GM21619 (cell line): ENCODE measurements at regions not wholly inside any gene's neighbourhood (a gene's known extent, or its start where the extent isn't known, plus 50 kb on each side); places are given as distances from the start of the nearest gene placed in this dataset.

Source experiments
- ATAC-seq: cut with Tn5 transposase; IDR thresholded peaks from one replicate; pipeline ENCODE4 v1.9.1; 2021; ENCODE audit not compliant: unreplicated experiment

- no peak for ATAC-seq
These were observed 295.8 kb downstream of the GABRB3 start for GRCh38 chr15:26477044-26477443.

- no peak for ATAC-seq
These were observed 297.3 kb downstream of the GABRB3 start for GRCh38 chr15:26475554-26475953.

- no peak for ATAC-seq
These were observed 300.2 kb downstream of the GABRB3 start for GRCh38 chr15:26472661-26473060.

GRCh38 chr15:26461847-26462608 is 310.8 kb downstream of the GABRB3 start:
- no peak for ATAC-seq

GRCh38 chr15:26460165-26460564 is 312.7 kb downstream of the GABRB3 start:
- no peak for ATAC-seq

- ATAC-seq = no peak
These were observed 317.0 kb downstream of the GABRB3 start for GRCh38 chr15:26455828-26456227.

GRCh38 chr15:26453914-26454313 is 319.0 kb downstream of the GABRB3 start:
- no peak for ATAC-seq

- ATAC-seq = no peak
These were observed 320.9 kb downstream of the GABRB3 start for GRCh38 chr15:26451995-26452394.

GRCh38 chr15:26449291-26449690 is 323.6 kb downstream of the GABRB3 start:
- no peak for ATAC-seq

- ATAC-seq = no peak
These were observed 329.5 kb downstream of the GABRB3 start for GRCh38 chr15:26443321-26443720.

GRCh38 chr15:26442680-26443079 is 330.2 kb downstream of the GABRB3 start:
- ATAC-seq = no peak

GRCh38 chr15:26439681-26440080 is 333.2 kb downstream of the GABRB3 start:
- ATAC-seq = no peak

GRCh38 chr15:26438718-26439117 is 334.1 kb downstream of the GABRB3 start:
- ATAC-seq = no peak

- ATAC-seq = no peak
These were observed 334.6 kb downstream of the GABRB3 start for GRCh38 chr15:26438316-26438715.

- ATAC-seq = no peak
These were observed 339.0 kb downstream of the GABRB3 start for GRCh38 chr15:26433818-26434217.

GRCh38 chr15:26433060-26433459 is 339.8 kb downstream of the GABRB3 start:
- ATAC-seq = no peak

- ATAC-seq = no peak
These were observed 351.8 kb downstream of the GABRB3 start for GRCh38 chr15:26421065-26421464.

- ATAC-seq = no peak
These were observed 377.2 kb downstream of the GABRB3 start for GRCh38 chr15:26395624-26396023.

GRCh38 chr15:26394801-26395200 is 378.1 kb downstream of the GABRB3 start:
- no peak for ATAC-seq

GRCh38 chr15:26392956-26393355 is 379.9 kb downstream of the GABRB3 start:
- ATAC-seq = no peak

- ATAC-seq = no peak
These were observed 381.2 kb downstream of the GABRB3 start for GRCh38 chr15:26391567-26392194.

- ATAC-seq = no peak
These were observed 390.3 kb downstream of the GABRB3 start for GRCh38 chr15:26382444-26383072.
